ENCODE measurements at regions not wholly inside any gene's neighbourhood (a gene's known extent, or its start where the extent isn't known, plus 50 kb on each side); places are given as distances from the start of the nearest gene placed in this dataset.

GRCh38 chr14:76655331-76655730 lies 105.9 kb upstream of the VASH1 start:
- TF ChIP-seq CTCF (IDR thresholded peaks at IDR 0.05): no peak
- TF ChIP-seq POLR2A (IDR thresholded peaks at IDR 0.05): no peak

Measured in suprapubic skin (tissue), 3 donors.